GM19438 (cell line): ENCODE measurements at regions not wholly inside any gene's neighbourhood (a gene's known extent, or its start where the extent isn't known, plus 50 kb on each side); places are given as distances from the start of the nearest gene placed in this dataset.
"Not testable (repeated sequence)": the region's sequence is repeated elsewhere in the genome, so short reads cannot be mapped to it uniquely, and the experiment has no call there.

Experiments used
- ATAC-seq: cut with Tn5 transposase; IDR thresholded peaks from one replicate; pipeline ENCODE4 v1.9.1; 2021; ENCODE audit warnings: low read depth; ENCODE audit not compliant: unreplicated experiment

GRCh38 chr1:105459759-105460158, 1596.7 kb upstream of the PRMT6 start:
- ATAC-seq, result no peak

- no peak for ATAC-seq
Observed at GRCh38 chr1:105462308-105462707, 1594.2 kb upstream of the PRMT6 start.

- ATAC-seq, result no peak
Observed at GRCh38 chr1:105467549-105467948, 1588.9 kb upstream of the PRMT6 start.

- not testable (repeated sequence) for ATAC-seq
Observed at GRCh38 chr1:105470541-105470940, 1585.9 kb upstream of the PRMT6 start.

- no peak for ATAC-seq
Observed at GRCh38 chr1:105483436-105483835, 1573.0 kb upstream of the PRMT6 start.

- ATAC-seq, result no peak
Observed at GRCh38 chr1:105485207-105485606, 1571.3 kb upstream of the PRMT6 start.

- no peak for ATAC-seq
Observed at GRCh38 chr1:105492921-105493320, 1563.6 kb upstream of the PRMT6 start.

GRCh38 chr1:105516068-105516467, 1540.4 kb upstream of the PRMT6 start:
- ATAC-seq, result no peak

- ATAC-seq, result no peak
Observed at GRCh38 chr1:105533996-105534395, 1522.5 kb upstream of the PRMT6 start.

- ATAC-seq, result no peak
Observed at GRCh38 chr1:105544475-105544874, 1512.0 kb upstream of the PRMT6 start.

- ATAC-seq, result no peak
Observed at GRCh38 chr1:105556266-105556665, 1500.2 kb upstream of the PRMT6 start.

GRCh38 chr1:105558023-105558422, 1498.5 kb upstream of the PRMT6 start:
- no peak for ATAC-seq

- no peak for ATAC-seq
Observed at GRCh38 chr1:105565006-105565405, 1491.5 kb upstream of the PRMT6 start.

- ATAC-seq, result no peak
Observed at GRCh38 chr1:105585791-105586190, 1470.7 kb upstream of the PRMT6 start.

GRCh38 chr1:105591681-105592080, 1464.8 kb upstream of the PRMT6 start:
- no peak for ATAC-seq

- ATAC-seq, result no peak
Observed at GRCh38 chr1:105608713-105609112, 1447.8 kb upstream of the PRMT6 start.

- ATAC-seq, result no peak
Observed at GRCh38 chr1:105626276-105626987, 1430.0 kb upstream of the PRMT6 start.

- not testable (repeated sequence) for ATAC-seq
Observed at GRCh38 chr1:105631153-105631744, 1425.2 kb upstream of the PRMT6 start.

- no peak for ATAC-seq
Observed at GRCh38 chr1:105632342-105633196, 1423.9 kb upstream of the PRMT6 start.

GRCh38 chr1:105636052-105636451, 1420.4 kb upstream of the PRMT6 start:
- ATAC-seq, result no peak

- no peak for ATAC-seq
Observed at GRCh38 chr1:105641407-105641806, 1415.1 kb upstream of the PRMT6 start.
